Panc1 (cell line): ENCODE measurements at regions not wholly inside any gene's neighbourhood (a gene's known extent, or its start where the extent isn't known, plus 50 kb on each side); places are given as distances from the start of the nearest gene placed in this dataset.

Experiments
- POLR2AphosphoS5 ChIP-seq: IDR thresholded peaks from 2 replicates; pipeline ENCODE4 v1.6.1; 2012; ENCODE audit warnings: mild to moderate bottlenecking, low read depth, low read length, moderate library complexity
- SIN3A ChIP-seq: IDR thresholded peaks from 2 replicates; pipeline ENCODE4 v1.6.1; 2012; ENCODE audit warnings: low read depth, mild to moderate bottlenecking, low read length, moderate library complexity, borderline replicate concordance; ENCODE audit not compliant: insufficient read depth
- TF ChIP-seq, protein P1 (sequence below): fragments of 450-650 bp; IDR thresholded peaks from 2 replicates; pipeline ENCODE4 v1.5.1; 2017; ENCODE audit warnings: mild to moderate bottlenecking
- TF ChIP-seq, protein P2 (sequence below), 2 experiments: IDR thresholded peaks; 2 replicates each; pipeline ENCODE4 v1.6.1; 2011 to 2012; ENCODE audit warnings: low read depth in 2 of 2, control low read depth in 1 of 2, low read length in 1 of 2, mild to moderate bottlenecking in 1 of 2, moderate library complexity in 1 of 2; ENCODE audit not compliant: insufficient read depth in 1 of 2

DNA sequence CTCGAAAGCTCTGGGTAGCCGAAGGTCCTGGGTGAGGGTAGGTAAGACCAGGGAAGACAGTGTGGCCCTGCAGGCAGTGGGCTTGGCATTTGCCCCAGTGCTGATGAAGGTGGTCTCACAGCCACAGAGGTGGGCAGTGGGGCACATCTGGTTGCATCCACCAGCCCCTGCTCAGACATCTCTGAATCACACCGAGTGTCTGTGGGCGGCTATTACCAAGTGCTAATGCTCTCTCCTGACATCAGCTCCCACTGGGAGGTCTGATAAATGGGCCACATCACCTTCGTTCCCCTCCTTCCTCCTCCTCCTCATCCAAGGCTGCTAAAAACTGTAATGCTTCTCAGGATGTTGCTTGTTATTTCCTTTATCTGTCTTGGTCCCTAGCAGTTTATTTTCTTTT is 330.9 kb upstream of the COBL start:
- TF ChIP-seq, protein P1, sequence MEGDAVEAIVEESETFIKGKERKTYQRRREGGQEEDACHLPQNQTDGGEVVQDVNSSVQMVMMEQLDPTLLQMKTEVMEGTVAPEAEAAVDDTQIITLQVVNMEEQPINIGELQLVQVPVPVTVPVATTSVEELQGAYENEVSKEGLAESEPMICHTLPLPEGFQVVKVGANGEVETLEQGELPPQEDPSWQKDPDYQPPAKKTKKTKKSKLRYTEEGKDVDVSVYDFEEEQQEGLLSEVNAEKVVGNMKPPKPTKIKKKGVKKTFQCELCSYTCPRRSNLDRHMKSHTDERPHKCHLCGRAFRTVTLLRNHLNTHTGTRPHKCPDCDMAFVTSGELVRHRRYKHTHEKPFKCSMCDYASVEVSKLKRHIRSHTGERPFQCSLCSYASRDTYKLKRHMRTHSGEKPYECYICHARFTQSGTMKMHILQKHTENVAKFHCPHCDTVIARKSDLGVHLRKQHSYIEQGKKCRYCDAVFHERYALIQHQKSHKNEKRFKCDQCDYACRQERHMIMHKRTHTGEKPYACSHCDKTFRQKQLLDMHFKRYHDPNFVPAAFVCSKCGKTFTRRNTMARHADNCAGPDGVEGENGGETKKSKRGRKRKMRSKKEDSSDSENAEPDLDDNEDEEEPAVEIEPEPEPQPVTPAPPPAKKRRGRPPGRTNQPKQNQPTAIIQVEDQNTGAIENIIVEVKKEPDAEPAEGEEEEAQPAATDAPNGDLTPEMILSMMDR: no peak
- TF ChIP-seq SIN3A (no peak), POLR2AphosphoS5 (no peak)
- TF ChIP-seq, protein P2, sequence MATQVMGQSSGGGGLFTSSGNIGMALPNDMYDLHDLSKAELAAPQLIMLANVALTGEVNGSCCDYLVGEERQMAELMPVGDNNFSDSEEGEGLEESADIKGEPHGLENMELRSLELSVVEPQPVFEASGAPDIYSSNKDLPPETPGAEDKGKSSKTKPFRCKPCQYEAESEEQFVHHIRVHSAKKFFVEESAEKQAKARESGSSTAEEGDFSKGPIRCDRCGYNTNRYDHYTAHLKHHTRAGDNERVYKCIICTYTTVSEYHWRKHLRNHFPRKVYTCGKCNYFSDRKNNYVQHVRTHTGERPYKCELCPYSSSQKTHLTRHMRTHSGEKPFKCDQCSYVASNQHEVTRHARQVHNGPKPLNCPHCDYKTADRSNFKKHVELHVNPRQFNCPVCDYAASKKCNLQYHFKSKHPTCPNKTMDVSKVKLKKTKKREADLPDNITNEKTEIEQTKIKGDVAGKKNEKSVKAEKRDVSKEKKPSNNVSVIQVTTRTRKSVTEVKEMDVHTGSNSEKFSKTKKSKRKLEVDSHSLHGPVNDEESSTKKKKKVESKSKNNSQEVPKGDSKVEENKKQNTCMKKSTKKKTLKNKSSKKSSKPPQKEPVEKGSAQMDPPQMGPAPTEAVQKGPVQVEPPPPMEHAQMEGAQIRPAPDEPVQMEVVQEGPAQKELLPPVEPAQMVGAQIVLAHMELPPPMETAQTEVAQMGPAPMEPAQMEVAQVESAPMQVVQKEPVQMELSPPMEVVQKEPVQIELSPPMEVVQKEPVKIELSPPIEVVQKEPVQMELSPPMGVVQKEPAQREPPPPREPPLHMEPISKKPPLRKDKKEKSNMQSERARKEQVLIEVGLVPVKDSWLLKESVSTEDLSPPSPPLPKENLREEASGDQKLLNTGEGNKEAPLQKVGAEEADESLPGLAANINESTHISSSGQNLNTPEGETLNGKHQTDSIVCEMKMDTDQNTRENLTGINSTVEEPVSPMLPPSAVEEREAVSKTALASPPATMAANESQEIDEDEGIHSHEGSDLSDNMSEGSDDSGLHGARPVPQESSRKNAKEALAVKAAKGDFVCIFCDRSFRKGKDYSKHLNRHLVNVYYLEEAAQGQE (IDR thresholded peaks at IDR 0.05; ENCODE audit: insufficient read depth in 1 of 2, low read depth in 2 of 2, low read length in 1 of 2): no peak
